ENCODE measurements at regions not wholly inside any gene's neighbourhood (a gene's known extent, or its start where the extent isn't known, plus 50 kb on each side); places are given as distances from the start of the nearest gene placed in this dataset.

GRCh38 chr4:167688660-167689142, 403.6 kb upstream of the ANXA10 start:
- DNase-seq (ENCODE audit: low spot score): no peak

- no peak for DNase-seq (ENCODE audit: low spot score)
Measured at GRCh38 chr4:167702391-167702790, 389.9 kb upstream of the ANXA10 start.

- DNase-seq (ENCODE audit: low spot score): no peak
Measured at GRCh38 chr4:167711517-167711916, 380.8 kb upstream of the ANXA10 start.

GRCh38 chr4:167713756-167714155, 378.6 kb upstream of the ANXA10 start:
- DNase-seq (ENCODE audit: low spot score): no peak

- DNase-seq (ENCODE audit: low spot score): no peak
Measured at GRCh38 chr4:167715176-167715575, 377.2 kb upstream of the ANXA10 start.

- no peak for DNase-seq (ENCODE audit: low spot score)
Measured at GRCh38 chr4:167717495-167717894, 374.8 kb upstream of the ANXA10 start.

DNA sequence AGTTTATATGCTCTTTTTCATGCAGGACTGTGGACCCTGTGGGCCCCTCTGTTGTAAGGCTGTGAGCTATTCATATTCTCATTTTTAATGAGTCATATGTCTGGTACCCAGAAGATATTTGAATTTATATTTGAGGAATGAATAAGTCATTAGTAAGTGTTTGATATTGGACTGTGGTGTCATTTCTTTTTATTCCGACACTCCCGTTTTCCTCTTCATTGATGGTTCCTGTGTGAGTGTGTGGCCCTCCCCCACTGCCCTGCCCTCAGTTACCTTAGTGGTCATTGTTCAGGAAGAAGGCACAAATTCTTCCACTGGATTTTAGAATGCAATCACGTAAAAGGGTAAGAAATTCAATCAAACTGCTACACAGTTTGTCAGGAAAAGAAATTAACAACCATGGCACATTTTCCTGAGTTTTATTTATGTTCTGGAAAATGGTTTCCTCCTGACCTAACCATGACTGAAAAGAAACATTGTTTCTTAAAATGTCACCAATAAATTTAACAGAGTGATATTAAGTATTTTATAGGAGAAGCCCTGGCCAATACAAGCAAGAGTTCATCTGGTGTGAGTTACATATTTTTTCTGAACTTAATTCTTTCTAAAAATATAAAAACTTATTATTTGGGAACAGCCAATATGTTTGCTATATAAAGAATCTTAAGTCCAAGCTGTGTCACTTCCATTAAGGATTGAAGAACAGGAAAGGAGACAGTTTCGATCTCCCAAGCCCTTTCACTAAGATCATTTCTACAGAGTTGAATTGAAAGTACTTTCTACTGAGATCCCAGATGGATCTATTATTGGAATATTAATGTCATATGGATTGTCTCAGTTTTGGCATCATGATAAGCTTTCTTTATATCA, 370.5 kb upstream of the ANXA10 start:
- no peak for DNase-seq (ENCODE audit: low spot score)

DNA sequence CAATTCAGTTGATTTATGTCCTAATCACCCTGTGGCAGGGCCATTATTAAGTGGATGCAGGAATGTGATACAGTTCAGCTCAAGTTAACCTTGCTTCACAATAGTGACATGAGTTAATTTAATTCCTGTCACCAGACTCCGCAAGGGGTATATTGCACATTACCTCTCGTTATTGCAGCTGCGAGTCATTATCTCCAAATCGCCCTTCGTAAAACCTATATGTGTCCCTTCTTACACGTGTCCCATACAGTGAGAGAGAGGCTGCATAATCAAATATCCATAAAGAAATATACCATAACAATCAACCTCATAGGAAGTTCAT, 369.9 kb upstream of the ANXA10 start:
- no peak for DNase-seq (ENCODE audit: low spot score)

- DNase-seq (ENCODE audit: low spot score): no peak
Measured at GRCh38 chr4:167724941-167725340, 367.4 kb upstream of the ANXA10 start.

DNA sequence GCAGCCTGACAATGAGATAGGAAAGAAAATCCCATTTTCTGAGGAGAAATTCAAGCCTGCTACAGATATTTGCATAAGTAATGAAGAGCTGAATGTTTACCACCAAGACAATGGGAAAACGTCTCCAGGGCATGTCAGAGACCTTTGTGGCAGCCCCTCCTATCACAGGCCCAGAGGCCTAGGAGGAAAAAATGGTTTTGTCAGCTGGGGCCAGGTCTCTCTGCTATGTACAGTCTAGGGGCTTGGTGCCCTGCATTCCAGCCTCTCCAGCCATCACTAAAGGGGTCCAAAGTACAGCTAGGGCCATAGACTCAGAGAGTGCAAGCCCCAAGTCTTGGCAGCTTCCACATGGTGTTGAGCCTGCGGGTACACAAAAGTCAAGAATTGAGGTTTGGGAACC, 361.6 kb upstream of the ANXA10 start:
- DNase-seq (ENCODE audit: low spot score): no peak

- no peak for DNase-seq (ENCODE audit: low spot score)
Measured at GRCh38 chr4:167745024-167745687, 347.2 kb upstream of the ANXA10 start.

GRCh38 chr4:167767281-167767680, 325.1 kb upstream of the ANXA10 start:
- DNase-seq (ENCODE audit: low spot score): no peak

GRCh38 chr4:167774646-167775045, 317.7 kb upstream of the ANXA10 start:
- DNase-seq (ENCODE audit: low spot score): no peak

- DNase-seq (ENCODE audit: low spot score): no peak
Measured at GRCh38 chr4:167775375-167775774, 317.0 kb upstream of the ANXA10 start.

DNA sequence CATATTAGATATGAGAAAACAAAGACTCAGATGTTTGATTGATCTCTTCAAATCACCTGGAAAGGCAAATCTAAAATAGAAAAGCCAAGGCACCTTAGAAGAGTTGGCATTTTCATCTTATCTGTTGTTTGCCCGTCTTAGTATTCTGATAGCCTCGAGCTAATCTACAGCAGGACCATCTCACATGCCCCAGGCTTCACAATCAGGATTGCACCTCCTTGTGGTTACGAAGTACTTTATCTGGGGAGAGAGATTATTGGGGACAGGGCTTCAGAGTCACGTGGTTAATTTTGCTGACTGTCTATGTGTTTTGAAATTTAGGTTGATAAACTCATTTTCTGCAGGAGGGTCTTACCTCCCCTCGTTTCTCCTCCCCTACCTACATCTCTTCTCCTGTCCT, 313.1 kb upstream of the ANXA10 start:
- DNase-seq (ENCODE audit: low spot score): no peak

DNA sequence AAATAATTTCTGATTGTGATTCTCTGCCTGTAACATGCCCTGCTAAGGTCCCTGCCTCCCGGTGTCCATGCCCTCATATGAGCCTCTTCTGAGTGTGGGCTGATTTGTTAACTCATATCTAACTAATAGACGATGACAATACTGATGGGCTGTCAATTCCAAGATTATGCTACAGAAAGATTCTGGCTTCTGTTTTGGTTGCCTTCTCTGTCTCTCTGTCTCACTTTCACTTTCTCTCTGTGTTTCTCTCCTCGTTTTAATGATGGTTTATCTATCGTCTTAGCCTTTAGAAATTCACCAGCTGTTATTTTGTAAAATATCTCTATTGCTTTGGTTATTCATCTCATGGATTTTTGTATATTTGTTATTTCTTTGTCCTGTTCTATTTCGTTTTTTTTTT, 312.5 kb upstream of the ANXA10 start:
- DNase-seq (ENCODE audit: low spot score): no peak

DNA sequence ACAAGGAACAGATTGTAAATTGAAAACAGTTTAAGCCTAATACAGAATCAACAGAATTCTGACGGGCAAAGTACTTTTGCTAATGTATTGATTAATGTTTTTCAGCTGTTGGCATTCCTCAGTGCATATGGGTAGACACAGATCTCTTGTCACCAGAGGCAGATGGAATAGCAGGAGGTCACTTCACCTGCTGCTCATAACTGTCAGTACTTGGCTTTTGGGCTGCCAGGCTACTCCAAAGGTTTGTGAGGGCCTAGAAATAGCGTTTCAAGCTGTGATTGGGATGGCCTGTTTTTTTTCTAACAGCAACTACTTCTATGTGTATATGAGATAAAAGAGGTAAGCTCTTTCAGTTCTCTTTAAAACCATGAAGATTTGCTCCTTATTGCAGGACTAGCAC, 307.5 kb upstream of the ANXA10 start:
- DNase-seq (ENCODE audit: low spot score): no peak

GRCh38 chr4:167785523-167785922, 306.8 kb upstream of the ANXA10 start:
- no peak for DNase-seq (ENCODE audit: low spot score)

- DNase-seq (ENCODE audit: low spot score): no peak
Measured at GRCh38 chr4:167786504-167786903, 305.8 kb upstream of the ANXA10 start.

DNA sequence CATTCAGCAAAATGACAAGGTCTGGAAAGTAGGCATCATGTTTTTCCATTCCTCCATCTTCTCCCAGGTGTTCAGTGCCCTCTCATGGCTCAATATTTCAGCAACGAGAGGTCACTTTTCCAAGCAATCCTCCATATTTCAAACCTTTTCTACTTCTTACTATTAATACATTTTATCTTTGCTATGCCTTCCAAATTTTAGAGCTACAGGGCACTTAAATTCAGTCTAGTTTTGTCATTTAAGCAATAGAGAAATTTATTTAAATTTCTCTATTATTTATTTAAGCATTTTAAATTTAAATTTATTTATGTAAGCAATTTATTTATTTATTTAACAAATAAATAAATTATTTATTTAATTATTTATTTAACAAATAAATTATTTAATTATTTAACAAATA, 305.1 kb upstream of the ANXA10 start:
- no peak for DNase-seq (ENCODE audit: low spot score)

GRCh38 chr4:167802463-167803212, 289.7 kb upstream of the ANXA10 start:
- DNase-seq (ENCODE audit: low spot score): no peak

- no peak for DNase-seq (ENCODE audit: low spot score)
Measured at GRCh38 chr4:167811958-167812357, 280.4 kb upstream of the ANXA10 start.

DNA sequence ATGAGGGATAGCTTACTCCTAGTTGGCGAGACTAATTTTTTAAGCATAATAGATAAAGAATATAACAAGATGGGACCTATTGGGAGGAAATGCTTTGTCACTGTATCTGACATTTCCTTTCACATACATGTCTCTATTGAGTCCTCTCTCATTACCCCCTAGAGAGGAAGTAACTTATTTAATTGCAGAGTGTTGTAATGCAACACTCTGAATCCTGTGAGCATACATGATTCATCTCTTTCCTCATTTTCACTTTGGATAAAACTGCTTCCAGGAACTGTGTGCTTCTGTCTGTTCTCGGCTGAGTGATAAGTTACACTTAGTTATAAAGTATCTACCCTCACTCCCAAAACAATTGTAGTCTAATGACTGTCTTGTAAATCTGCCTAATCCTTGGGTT, 266.1 kb upstream of the ANXA10 start:
- DNase-seq (ENCODE audit: low spot score): no peak
